ENCODE measurements at regions not wholly inside any gene's neighbourhood (a gene's known extent, or its start where the extent isn't known, plus 50 kb on each side); places are given as distances from the start of the nearest gene placed in this dataset.

DNA sequence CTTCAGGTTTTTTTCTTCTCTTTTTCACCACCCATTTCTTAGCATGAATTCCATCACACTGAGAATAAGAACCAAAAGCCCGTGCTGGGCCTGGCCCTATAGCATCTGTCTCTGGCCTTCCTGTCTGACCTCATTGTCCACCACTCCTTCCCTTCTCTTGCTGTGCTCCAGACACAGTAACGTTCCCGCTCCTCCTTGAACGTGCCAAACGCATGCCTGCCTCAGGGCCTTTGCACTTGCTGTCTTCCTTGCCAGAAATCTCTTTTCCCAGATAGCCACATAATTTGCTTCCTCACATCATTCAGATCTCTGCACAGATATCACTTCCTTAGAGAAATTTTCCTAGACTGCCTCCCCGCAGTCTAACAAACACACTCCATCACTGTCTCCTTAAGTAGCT, 119.6 kb upstream of the CPSF6 start:
- ChIA-PET POLR2A (ENCODE audit: partially characterized antibody) (no interaction called here), CTCF (ENCODE audit: partially characterized antibody) (interaction anchor here (1.2 kb wide), 1 partner anchor 50 kb away, joined by 3 read pairs; no protein-coding TSS in a partner anchor)
- Histone ChIP-seq H3K4me3 (ENCODE audit: extremely low read depth in 1 of 4, insufficient read depth in 2 of 4, low read depth in 3 of 4, low read length in 4 of 4) (no peak overlapping the region), H2AK5ac (ENCODE audit: low read depth, low read length) (no peak overlapping the region), H3K27me3 (replicated peaks in 1 of 4; ENCODE audit: control insufficient read depth in 3 of 4, extremely low read depth in 1 of 4, insufficient read depth in 3 of 4, low read length in 3 of 4) (no peaks in the 10 kb centered on the region), H2BK120ac (replicated peaks; ENCODE audit: low read depth, low read length) (no peak overlapping the region), H2AFZ (ENCODE audit: low read length) (no peak overlapping the region), H4K8ac (ENCODE audit: extremely low read depth, insufficient read depth, low read length) (no peak overlapping the region), H3K23me2 (ENCODE audit: low read depth, low read length) (no peaks in the 10 kb centered on the region), H3K23ac (ENCODE audit: insufficient read length) (no peak overlapping the region), H3K27ac (ENCODE audit: low read depth, low read length) (no peak overlapping the region), H2BK12ac (ENCODE audit: low read depth, low read length) (no peak overlapping the region), H3K9me3 (ENCODE audit: insufficient read depth in 2 of 2, low read depth in 1 of 2, low read length in 1 of 2) (no peaks in the 10 kb centered on the region), H4K91ac (replicated peaks; ENCODE audit: insufficient read length, low read length) (no peak overlapping the region), H2BK15ac (ENCODE audit: low read length) (no peak overlapping the region), H3K14ac (ENCODE audit: insufficient read length) (no peak overlapping the region), H4K5ac (ENCODE audit: insufficient read length, low read depth, low read length) (no peak overlapping the region), H3K79me1 (ENCODE audit: low read depth, low read length) (no peaks in the 10 kb centered on the region), H2BK20ac (ENCODE audit: low read length) (no peak overlapping the region), H3K4ac (replicated peaks; ENCODE audit: insufficient read length, low read depth, low read length) (no peak overlapping the region), H3K18ac (ENCODE audit: extremely low read depth, low read length) (no peak overlapping the region), H2BK5ac (ENCODE audit: low read depth, low read length) (no peak overlapping the region), H3K36me3 (ENCODE audit: control insufficient read depth in 2 of 4, insufficient read depth in 4 of 4, low read length in 3 of 4) (no peaks in the 10 kb centered on the region), H3K4me1 (replicated peaks in 1 of 4; ENCODE audit: control insufficient read depth in 3 of 4, insufficient read depth in 4 of 4, low read length in 3 of 4) (peaks cover 0 to 2% (median under 1%) of the 10 kb centered on the region in 4 experiments; a peak in 2 of 7 replicates), H3K56ac (replicated peaks; ENCODE audit: insufficient read length, low read depth, low read length) (no peak overlapping the region), H3K79me2 (ENCODE audit: control insufficient read depth in 1 of 2, insufficient read depth in 2 of 2, low read length in 2 of 2) (no peaks in the 10 kb centered on the region), H4K20me1 (replicated peaks in 1 of 2; ENCODE audit: control insufficient read depth in 1 of 2, insufficient read depth in 2 of 2, low read length in 2 of 2) (no peaks in the 10 kb centered on the region), H3K4me2 (ENCODE audit: insufficient read depth in 1 of 2, low read depth in 2 of 2, low read length in 2 of 2) (no peak overlapping the region), H3K9ac (replicated peaks in 1 of 4; ENCODE audit: extremely low read depth in 1 of 4, low read depth in 3 of 4, low read length in 3 of 4) (no peak overlapping the region)
- FAIRE-seq (no peak), DNase-seq (ENCODE audit: low read depth in 1 of 2, low spot score in 2 of 2) (no peak)
- no peak for TF ChIP-seq NRF1 (IDR thresholded peaks at IDR 0.05; ENCODE audit: low read depth, low read length)
- TF ChIP-seq KDM1A (IDR thresholded peaks at IDR 0.05; ENCODE audit: borderline replicate concordance, low read length), result peak; percentile 52; the same call in 1 of the 2 replicates
- 84% methylated on average over 6 of the region's 6 CpGs; no CpG with 5 or more reads in 1 of the 2 experiments for WGBS, 2 experiments (ENCODE audit: extremely low coverage in 1 of 2, insufficient coverage in 1 of 2, insufficient read length in 1 of 2, insufficient replicate concordance in 2 of 2, low coverage in 1 of 2, low lambda C conversion rate in 2 of 2, missing lambda C conversion rate in 1 of 2)
